WERI-Rb-1 (cell line): ENCODE measurements at regions not wholly inside any gene's neighbourhood (a gene's known extent, or its start where the extent isn't known, plus 50 kb on each side); places are given as distances from the start of the nearest gene placed in this dataset.

Experiments
- DNase-seq: peaks from one replicate; pipeline ENCODE4 v3.0.0-alpha.2; 2020
- H3K27ac ChIP-seq: fragments of 250-450 bp; sonication (Bioruptor Pico); 2 replicates; pipeline ENCODE4 v1.5.1; 2020; ENCODE audit warnings: mild to moderate bottlenecking, moderate library complexity
- H3K27me3 ChIP-seq: fragments of 250-450 bp; sonication (Bioruptor Pico); 2 replicates; pipeline ENCODE4 v1.5.1; 2021; ENCODE audit warnings: mild to moderate bottlenecking, low read depth, moderate library complexity; ENCODE audit not compliant: insufficient read depth, severe bottlenecking
- H3K36me3 ChIP-seq: fragments of 250-450 bp; sonication (Bioruptor Pico); 2 replicates; pipeline ENCODE4 v1.5.1; 2020; ENCODE audit warnings: mild to moderate bottlenecking, moderate library complexity
- H3K4me3 ChIP-seq: 2 replicates; pipeline ENCODE4 v1.5.1; 2011; ENCODE audit warnings: low read depth, mild to moderate bottlenecking, control low read depth, low read length
- H3K9me3 ChIP-seq: fragments of 250-450 bp; sonication (Bioruptor Pico); 2 replicates; pipeline ENCODE4 v1.5.1; 2021; ENCODE audit warnings: mild to moderate bottlenecking, moderate library complexity; ENCODE audit not compliant: severe bottlenecking
- CTCF ChIP-seq: IDR thresholded peaks from 2 replicates; pipeline ENCODE4 v1.5.1; 2011; ENCODE audit warnings: low read depth, mild to moderate bottlenecking, control low read depth, inconsistent platforms, low read length

DNA sequence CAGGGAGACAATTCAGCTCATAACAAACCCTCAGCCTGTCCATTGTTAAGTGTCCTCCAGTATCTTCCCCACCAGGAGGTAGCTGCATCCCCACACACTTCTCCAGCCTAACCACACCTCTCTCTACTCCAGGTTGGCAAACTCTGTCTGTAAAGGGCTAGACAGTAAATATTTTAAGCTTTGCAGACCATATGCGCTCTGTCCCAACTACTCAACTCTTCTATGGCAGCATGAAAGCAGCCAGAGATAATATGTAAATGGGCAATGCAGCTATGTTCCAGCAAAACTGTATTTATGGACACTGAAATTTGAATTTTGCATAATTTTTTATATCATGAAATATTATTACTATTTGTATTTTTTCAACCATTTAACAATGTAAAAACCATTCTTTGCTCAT, 230.4 kb upstream of the STT3B start:
- Histone ChIP-seq H3K27me3 (no peaks in the 10 kb centered on the region), H3K36me3 (no peaks in the 10 kb centered on the region), H3K27ac (no peak overlapping the region), H3K4me3 (no peak overlapping the region), H3K9me3 (no peaks in the 10 kb centered on the region)
- no peak for DNase-seq
- no peak for TF ChIP-seq CTCF

DNA sequence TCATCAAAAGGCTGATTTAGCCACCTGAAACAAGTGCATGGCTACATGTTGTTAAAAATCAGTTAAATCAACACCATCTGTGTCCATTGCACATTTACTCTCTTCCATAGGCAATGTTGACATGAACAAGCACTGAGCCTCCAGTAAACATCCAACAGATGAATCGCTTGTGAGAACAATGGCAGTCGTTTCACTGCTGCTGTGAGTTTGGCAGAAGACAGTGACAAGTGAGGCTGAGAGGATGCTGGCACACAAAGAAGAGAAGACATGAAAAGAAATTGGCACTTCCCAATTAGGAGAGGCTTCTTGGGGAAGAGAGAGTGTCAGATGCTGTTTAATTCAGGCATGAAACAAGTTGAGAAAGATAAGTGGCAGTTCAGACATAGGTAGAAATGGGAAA, 227.4 kb upstream of the STT3B start:
- H3K36me3 ChIP-seq: no peaks in the 10 kb centered on the region
- no peaks in the 10 kb centered on the region for H3K9me3 ChIP-seq
- no peak for TF ChIP-seq CTCF
- H3K27ac ChIP-seq: no peak overlapping the region
- H3K27me3 ChIP-seq: no peaks in the 10 kb centered on the region
- H3K4me3 ChIP-seq: no peak overlapping the region
- no peak for DNase-seq

- DNase-seq: no peak
- H3K4me3 ChIP-seq: no peak overlapping the region
- H3K36me3 ChIP-seq: no peaks in the 10 kb centered on the region
- no peak overlapping the region for H3K27ac ChIP-seq
- no peaks in the 10 kb centered on the region for H3K9me3 ChIP-seq
- TF ChIP-seq CTCF: no peak
- no peaks in the 10 kb centered on the region for H3K27me3 ChIP-seq
These were observed 225.5 kb upstream of the STT3B start for GRCh38 chr3:31307131-31307785.

- Histone ChIP-seq H3K36me3 (no peaks in the 10 kb centered on the region), H3K4me3 (no peak overlapping the region), H3K9me3 (no peaks in the 10 kb centered on the region), H3K27me3 (no peaks in the 10 kb centered on the region), H3K27ac (no peak overlapping the region)
- TF ChIP-seq CTCF: no peak
- DNase-seq: no peak
These were observed 221.2 kb upstream of the STT3B start for GRCh38 chr3:31311559-31311958.

- H3K36me3 ChIP-seq: no peaks in the 10 kb centered on the region
- no peaks in the 10 kb centered on the region for H3K27me3 ChIP-seq
- H3K4me3 ChIP-seq: no peak overlapping the region
- H3K27ac ChIP-seq: no peak overlapping the region
- no peaks in the 10 kb centered on the region for H3K9me3 ChIP-seq
- DNase-seq: no peak
- TF ChIP-seq CTCF: no peak
These were observed 220.3 kb upstream of the STT3B start for GRCh38 chr3:31312400-31312799.

GRCh38 chr3:31314258-31314657, 218.5 kb upstream of the STT3B start:
- Histone ChIP-seq H3K4me3 (no peak overlapping the region), H3K27ac (no peak overlapping the region), H3K27me3 (no peaks in the 10 kb centered on the region), H3K9me3 (no peaks in the 10 kb centered on the region), H3K36me3 (no peaks in the 10 kb centered on the region)
- no peak for TF ChIP-seq CTCF
- DNase-seq: no peak
